NCI-H1694 (cell line): ENCODE measurements at regions not wholly inside any gene's neighbourhood (a gene's known extent, or its start where the extent isn't known, plus 50 kb on each side); places are given as distances from the start of the nearest gene placed in this dataset.
"Not testable (repeated sequence)": the region's sequence is repeated elsewhere in the genome, so short reads cannot be mapped to it uniquely, and the experiment has no call there.

ENCODE experiments used
- DNase-seq: peaks from one replicate; lab custom pipeline; 2025; lab: John Stamatoyannopoulos, UW

GRCh38 chr7:26085771-26086170 is 66.2 kb upstream of the NFE2L3 start:
- DNase-seq: no peak

GRCh38 chr7:26087321-26088091 is 64.5 kb upstream of the NFE2L3 start:
- peak; percentile 61 for DNase-seq

- not testable (repeated sequence) for DNase-seq
These were observed 62.5 kb upstream of the NFE2L3 start for GRCh38 chr7:26089469-26089868.

GRCh38 chr7:26090927-26091519 is 61.0 kb upstream of the NFE2L3 start:
- DNase-seq: peak; percentile 89

GRCh38 chr7:26091933-26092332 is 60.1 kb upstream of the NFE2L3 start:
- DNase-seq: peak; percentile 8

- no peak for DNase-seq
These were observed 59.0 kb upstream of the NFE2L3 start for GRCh38 chr7:26093023-26093422.

GRCh38 chr7:26096136-26096535 is 55.9 kb upstream of the NFE2L3 start:
- no peak for DNase-seq

GRCh38 chr7:26097837-26098668 is 53.9 kb upstream of the NFE2L3 start:
- no peak for DNase-seq

GRCh38 chr7:26099236-26099635 is 52.8 kb upstream of the NFE2L3 start:
- DNase-seq: no peak

GRCh38 chr7:26100406-26101339 is 51.3 kb upstream of the NFE2L3 start:
- no peak for DNase-seq

GRCh38 chr7:26101361-26102151 is 50.4 kb upstream of the NFE2L3 start:
- DNase-seq: no peak

- no peak for DNase-seq
These were observed 49.8 kb upstream of the NFE2L3 start for GRCh38 chr7:26102176-26102575.
